GM12872 (cell line): ENCODE measurements at regions not wholly inside any gene's neighbourhood (a gene's known extent, or its start where the extent isn't known, plus 50 kb on each side); places are given as distances from the start of the nearest gene placed in this dataset.

Experiments used
- CTCF ChIP-seq: IDR thresholded peaks from 3 replicates; pipeline ENCODE4 v1.5.1; 2011; ENCODE audit warnings: low read depth, mild to moderate bottlenecking, low read length, moderate library complexity; ENCODE audit not compliant: insufficient read depth

DNA sequence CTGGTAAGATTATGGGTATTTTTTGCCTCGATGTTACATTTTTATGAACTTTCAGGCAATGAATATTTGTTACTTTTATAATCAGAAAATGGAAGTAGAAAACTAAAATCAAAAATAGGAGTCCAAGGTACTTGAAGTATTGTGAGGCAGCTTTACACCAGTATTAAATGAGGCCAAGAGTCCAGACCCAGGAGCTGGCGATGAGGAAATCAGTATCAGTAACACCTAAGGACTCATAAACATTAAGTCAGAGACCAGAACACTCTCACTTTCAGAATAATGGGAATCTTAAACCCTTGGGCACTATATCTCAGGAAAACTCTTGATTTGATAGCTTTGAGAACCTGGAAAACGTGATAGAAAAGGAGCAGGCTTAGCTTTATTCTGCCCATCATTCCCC lies 208.8 kb downstream of the GXYLT1 start:
- no peak for TF ChIP-seq CTCF

GRCh38 chr12:41932470-41932991 lies 212.1 kb downstream of the GXYLT1 start:
- TF ChIP-seq CTCF: no peak

GRCh38 chr12:41930866-41931437 lies 213.7 kb downstream of the GXYLT1 start:
- TF ChIP-seq CTCF: no peak

GRCh38 chr12:41924111-41924510 lies 220.6 kb downstream of the GXYLT1 start:
- no peak for TF ChIP-seq CTCF

DNA sequence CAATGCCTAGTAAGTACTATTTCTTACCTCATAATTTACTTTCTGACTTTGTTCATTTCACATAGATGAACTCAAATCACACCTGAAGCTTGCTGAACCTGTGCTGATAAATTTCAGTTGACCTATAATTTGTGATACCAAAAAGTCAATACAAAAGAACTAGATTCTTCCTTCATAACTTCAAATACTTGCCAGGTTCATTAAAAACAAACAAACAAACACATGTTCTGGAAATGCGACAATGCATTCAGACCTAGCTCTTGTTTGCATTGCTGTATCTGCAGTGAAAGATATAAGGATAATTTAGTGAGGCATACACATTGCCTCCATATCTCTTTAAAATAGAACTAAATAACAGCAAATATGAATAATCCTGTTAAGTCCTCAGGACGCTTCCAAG lies 221.3 kb downstream of the GXYLT1 start:
- no peak for TF ChIP-seq CTCF

DNA sequence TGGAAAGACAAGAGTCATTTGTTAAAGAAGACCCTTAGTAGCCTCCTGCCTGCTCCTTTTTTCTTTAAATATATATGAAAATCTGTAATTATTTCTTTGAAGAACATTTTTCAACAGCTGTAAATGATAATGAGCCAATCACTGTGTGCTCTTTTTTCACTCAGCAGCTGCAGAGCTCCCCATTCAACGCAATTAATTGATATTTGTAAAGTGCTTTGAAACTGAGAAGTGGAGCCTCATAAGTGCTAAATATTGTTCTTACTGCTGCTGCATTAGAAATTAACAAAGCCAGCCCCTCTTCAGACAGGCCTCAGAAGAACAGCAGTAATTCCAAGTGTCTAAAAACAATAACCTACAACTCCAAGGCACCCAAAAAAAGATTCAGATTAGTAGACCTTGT lies 224.3 kb downstream of the GXYLT1 start:
- no peak for TF ChIP-seq CTCF

DNA sequence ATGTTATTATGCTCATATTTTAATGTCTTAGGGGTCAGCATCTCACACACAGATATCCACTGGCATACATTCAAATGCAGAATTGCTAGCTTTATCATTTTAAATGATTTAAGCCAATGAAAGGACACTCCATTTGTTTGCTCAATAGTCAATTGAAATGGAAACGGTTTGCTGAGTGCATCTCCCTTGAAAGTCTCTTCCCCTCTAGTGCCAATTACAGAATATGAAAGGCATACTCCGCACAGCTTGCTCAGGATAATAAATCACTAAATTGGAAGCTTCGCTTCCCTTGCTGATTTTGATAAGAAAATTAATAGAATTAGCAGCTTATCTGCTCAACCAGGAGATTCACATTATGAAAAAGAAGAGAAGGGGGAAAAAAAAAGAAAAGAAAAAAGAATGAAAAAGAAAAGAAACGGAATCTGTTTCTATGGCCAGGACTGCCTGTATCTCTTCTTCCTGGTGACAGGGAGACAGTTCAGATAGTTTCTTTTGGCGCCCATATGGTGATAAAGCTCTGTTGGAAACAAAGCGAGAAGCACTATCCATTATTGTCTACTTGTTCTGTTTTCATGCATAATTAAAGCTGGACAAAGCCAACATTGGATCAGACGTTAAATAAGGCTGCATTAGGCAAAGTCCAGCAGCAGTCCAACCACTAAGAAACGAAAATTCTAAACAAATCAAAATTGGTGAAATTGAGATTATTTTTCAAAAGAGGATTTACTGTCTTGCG lies 225.0 kb downstream of the GXYLT1 start:
- TF ChIP-seq CTCF: no peak
